ENCODE measurements at regions not wholly inside any gene's neighbourhood (a gene's known extent, or its start where the extent isn't known, plus 50 kb on each side); places are given as distances from the start of the nearest gene placed in this dataset.
A peak's percentile ranks its signal among the peaks of the same experiment; 100 is the strongest.
"Not testable (repeated sequence)": the region's sequence is repeated elsewhere in the genome, so short reads cannot be mapped to it uniquely, and the experiment has no call there.

DNA sequence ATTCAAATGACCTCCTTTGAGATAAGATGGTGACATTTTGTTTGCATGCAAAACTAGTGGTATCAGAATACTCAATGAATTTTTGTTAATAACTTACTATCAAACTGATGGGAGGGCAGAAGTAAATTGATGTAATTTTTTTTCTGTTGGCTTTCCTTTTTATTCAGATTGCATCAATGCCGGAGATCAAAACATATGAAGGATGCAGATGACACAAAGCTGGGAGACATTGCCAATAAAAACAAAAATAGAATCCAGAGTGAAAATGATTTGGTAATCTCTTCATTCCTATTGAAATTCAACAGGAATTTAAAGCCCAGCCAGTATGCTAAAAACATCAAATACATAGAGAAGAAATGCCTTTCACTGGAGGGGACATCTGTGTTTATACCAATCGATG lies 1655.3 kb upstream of the C9orf72 start:
- H3K27me3 ChIP-seq, result no peaks in the 10 kb centered on the region
- TF ChIP-seq, protein P1, sequence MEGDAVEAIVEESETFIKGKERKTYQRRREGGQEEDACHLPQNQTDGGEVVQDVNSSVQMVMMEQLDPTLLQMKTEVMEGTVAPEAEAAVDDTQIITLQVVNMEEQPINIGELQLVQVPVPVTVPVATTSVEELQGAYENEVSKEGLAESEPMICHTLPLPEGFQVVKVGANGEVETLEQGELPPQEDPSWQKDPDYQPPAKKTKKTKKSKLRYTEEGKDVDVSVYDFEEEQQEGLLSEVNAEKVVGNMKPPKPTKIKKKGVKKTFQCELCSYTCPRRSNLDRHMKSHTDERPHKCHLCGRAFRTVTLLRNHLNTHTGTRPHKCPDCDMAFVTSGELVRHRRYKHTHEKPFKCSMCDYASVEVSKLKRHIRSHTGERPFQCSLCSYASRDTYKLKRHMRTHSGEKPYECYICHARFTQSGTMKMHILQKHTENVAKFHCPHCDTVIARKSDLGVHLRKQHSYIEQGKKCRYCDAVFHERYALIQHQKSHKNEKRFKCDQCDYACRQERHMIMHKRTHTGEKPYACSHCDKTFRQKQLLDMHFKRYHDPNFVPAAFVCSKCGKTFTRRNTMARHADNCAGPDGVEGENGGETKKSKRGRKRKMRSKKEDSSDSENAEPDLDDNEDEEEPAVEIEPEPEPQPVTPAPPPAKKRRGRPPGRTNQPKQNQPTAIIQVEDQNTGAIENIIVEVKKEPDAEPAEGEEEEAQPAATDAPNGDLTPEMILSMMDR (IDR thresholded peaks at IDR 0.05), result no peak
- DNase-seq (no peak), ATAC-seq (no peak)
- H3K27ac ChIP-seq, result no peak overlapping the region
- H3K4me1 ChIP-seq, result no peaks in the 10 kb centered on the region
- intact Hi-C loops (cut with DNase I), result no loop called here
- H3K9me3 ChIP-seq, result no peaks in the 10 kb centered on the region
- no peak overlapping the region for H3K4me3 ChIP-seq
- no peaks in the 10 kb centered on the region for H3K36me3 ChIP-seq

DNA sequence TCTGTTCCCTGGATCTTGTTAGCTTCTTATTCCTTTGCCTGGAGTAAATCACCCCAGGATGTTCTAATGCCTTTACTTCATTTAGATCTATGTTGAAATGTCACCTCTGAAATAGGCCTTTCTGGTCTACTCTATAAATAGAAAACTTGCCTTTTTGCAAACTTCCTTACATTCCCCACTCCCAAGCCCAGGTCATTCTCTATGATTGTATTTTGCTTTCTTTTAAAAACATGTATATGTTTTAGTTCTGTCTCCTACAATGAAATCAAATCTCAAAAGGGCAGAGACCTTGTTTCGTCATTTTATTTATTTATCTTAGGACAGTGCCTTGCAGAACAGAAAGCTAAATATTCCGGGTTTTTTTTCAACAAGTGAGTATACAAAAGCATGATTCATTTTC lies 1657.7 kb upstream of the C9orf72 start:
- no peaks in the 10 kb centered on the region for H3K9me3 ChIP-seq
- H3K4me1 ChIP-seq, result no peaks in the 10 kb centered on the region
- no peaks in the 10 kb centered on the region for H3K36me3 ChIP-seq
- TF ChIP-seq, protein P1 (IDR thresholded peaks at IDR 0.05), result no peak
- no peaks in the 10 kb centered on the region for H3K27me3 ChIP-seq
- no peak overlapping the region for H3K27ac ChIP-seq
- H3K4me3 ChIP-seq, result no peak overlapping the region
- no peak for DNase-seq
- intact Hi-C loops (cut with DNase I), result no loop called here
- ATAC-seq, result no peak

DNA sequence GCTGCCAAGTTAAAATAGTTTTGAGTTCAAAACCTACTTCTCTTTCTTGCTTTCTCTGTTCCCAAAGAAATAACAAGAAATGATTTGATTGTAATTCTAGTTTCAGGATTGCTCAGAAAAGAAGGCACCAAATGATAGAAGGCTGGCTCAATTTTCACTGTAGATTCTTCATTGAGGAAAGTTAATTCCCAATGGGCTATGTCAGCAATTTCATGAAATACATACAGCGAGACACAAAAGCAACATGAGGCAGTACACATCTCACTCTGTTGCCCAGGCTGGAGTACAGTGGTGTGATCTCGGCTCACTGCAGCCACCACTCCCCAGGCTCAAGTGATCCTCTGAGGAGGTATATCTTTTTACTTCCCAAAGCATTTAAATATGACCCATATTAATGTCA lies 1659.9 kb upstream of the C9orf72 start:
- H3K27ac ChIP-seq, result no peak overlapping the region
- DNase-seq (no peak), ATAC-seq (no peak)
- TF ChIP-seq, protein P1 (IDR thresholded peaks at IDR 0.05), result no peak
- H3K27me3 ChIP-seq, result no peaks in the 10 kb centered on the region
- no peak overlapping the region for H3K4me3 ChIP-seq
- intact Hi-C loops (cut with DNase I), result no loop called here
- H3K36me3 ChIP-seq, result no peaks in the 10 kb centered on the region
- no peaks in the 10 kb centered on the region for H3K4me1 ChIP-seq
- no peaks in the 10 kb centered on the region for H3K9me3 ChIP-seq

DNA sequence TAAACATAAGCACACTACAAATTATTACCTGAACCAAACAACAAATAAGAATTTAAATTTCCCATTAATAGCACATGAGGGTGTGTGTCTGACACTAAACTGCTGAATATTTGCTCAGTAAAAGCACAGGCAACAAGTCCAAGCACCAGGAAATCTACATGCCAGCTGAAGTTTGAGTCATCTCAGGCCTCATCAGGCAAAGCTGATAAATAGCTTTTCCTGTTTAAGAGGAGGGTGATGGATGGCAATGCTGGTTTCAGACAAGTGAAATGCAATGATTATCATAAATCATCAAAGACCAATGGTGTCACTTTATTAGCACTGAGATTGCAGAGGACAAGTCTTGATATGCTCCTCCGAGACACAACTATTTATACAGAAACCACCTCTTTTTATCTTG lies 1668.0 kb upstream of the C9orf72 start:
- H3K4me3 ChIP-seq, result no peak overlapping the region
- H3K27ac ChIP-seq, result no peak overlapping the region
- no peaks in the 10 kb centered on the region for H3K4me1 ChIP-seq
- no peaks in the 10 kb centered on the region for H3K36me3 ChIP-seq
- DNase-seq (no peak), ATAC-seq (no peak)
- H3K9me3 ChIP-seq, result no peaks in the 10 kb centered on the region
- intact Hi-C loops (cut with DNase I), result no loop called here
- H3K27me3 ChIP-seq, result no peaks in the 10 kb centered on the region
- TF ChIP-seq, protein P1 (IDR thresholded peaks at IDR 0.05), result no peak

DNA sequence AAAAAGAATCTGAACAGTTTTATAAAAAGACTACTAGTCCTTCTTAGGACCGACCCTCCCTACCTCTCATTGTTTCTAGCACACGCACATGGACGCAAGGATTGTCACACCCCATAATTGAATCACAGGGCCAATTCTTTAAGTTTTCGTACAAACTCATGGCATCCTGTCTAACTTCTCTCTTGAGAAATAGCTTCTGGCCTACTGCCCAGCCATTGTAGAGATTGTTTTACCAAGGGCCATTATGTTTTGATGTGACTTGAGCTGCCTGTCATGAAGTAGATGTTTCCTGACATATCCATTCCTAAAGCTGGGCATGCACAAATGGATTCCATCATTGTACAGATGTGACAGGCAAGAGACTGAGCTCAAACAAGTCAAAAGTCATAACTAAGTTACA lies 1672.1 kb upstream of the C9orf72 start:
- TF ChIP-seq, protein P1 (IDR thresholded peaks at IDR 0.05), result no peak
- Histone ChIP-seq H3K36me3 (no peaks in the 10 kb centered on the region), H3K4me1 (no peaks in the 10 kb centered on the region), H3K27ac (no peak overlapping the region), H3K27me3 (no peaks in the 10 kb centered on the region), H3K4me3 (no peak overlapping the region), H3K9me3 (no peaks in the 10 kb centered on the region)
- ATAC-seq (no peak), DNase-seq (no peak)
- intact Hi-C loops (cut with DNase I), result no loop called here

DNA sequence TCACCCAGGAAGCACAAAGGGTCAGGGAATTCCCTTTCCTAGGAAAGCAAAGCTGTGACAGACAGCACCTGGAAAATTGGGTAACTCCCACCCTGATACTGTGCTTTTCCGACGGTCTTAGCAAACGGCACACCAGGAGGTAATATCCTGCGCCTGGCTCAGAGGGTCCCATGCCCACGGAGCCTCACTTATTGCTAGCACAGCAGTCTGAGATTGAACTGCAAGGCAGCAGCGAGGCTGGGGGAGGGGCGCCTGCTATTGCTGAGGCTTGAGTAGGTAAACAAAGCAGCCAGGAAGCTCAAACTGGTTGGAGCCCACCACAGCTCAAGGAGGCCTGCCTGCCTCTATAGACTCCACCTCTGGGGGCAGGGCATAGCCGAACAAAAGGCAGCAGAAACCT lies 1697.1 kb upstream of the C9orf72 start:
- ATAC-seq; H3K4me1 ChIP-seq; H3K9me3 ChIP-seq; H3K27ac ChIP-seq; H3K4me3 ChIP-seq; H3K36me3 ChIP-seq; intact Hi-C loops (cut with DNase I); H3K27me3 ChIP-seq: not testable (repeated sequence)
- DNase-seq, result peak in 1 of 4 donors; percentile 37
